Keratinocyte (primary cell): ENCODE measurements at regions not wholly inside any gene's neighbourhood (a gene's known extent, or its start where the extent isn't known, plus 50 kb on each side); places are given as distances from the start of the nearest gene placed in this dataset.

ENCODE experiments used
- DNase-seq: peaks from one replicate; pipeline ENCODE4 v3.0.0-alpha.2; 2011; ENCODE audit warnings: low read depth, missing footprints, low spot score
- FAIRE-seq: peaks from 2 replicates; lab custom pipeline; 2011; peaks lifted over from hg19 to GRCh38; lab: Jason Lieb, UNC
- H2AFZ ChIP-seq: 2 replicates; pipeline ENCODE4 v1.6.0; 2012; ENCODE audit warnings: low read length, control low read depth, inconsistent platforms; ENCODE audit not compliant: control insufficient read depth
- H3K27ac ChIP-seq: 2 replicates; pipeline ENCODE4 v1.5.1; 2011; ENCODE audit warnings: low read length; ENCODE audit not compliant: control insufficient read depth, insufficient read depth
- H3K27me3 ChIP-seq: 3 replicates; pipeline ENCODE4 v1.6.0; 2011; ENCODE audit warnings: low read length; ENCODE audit not compliant: control insufficient read depth, insufficient read depth; ENCODE audit errors: extremely low read depth
- H3K36me3 ChIP-seq, 2 experiments: 2 replicates in 1 of 2; 3 replicates in 1 of 2; pipeline ENCODE4 v1.5.1; 2011; ENCODE audit warnings: low read length in 2 of 2, mild to moderate bottlenecking in 1 of 2; ENCODE audit not compliant: control insufficient read depth in 2 of 2, insufficient read depth in 2 of 2; ENCODE audit errors: extremely low read depth in 1 of 2
- H3K4me1 ChIP-seq: 3 replicates; pipeline ENCODE4 v1.5.1; 2011; ENCODE audit warnings: low read length; ENCODE audit not compliant: control insufficient read depth, insufficient read depth; ENCODE audit errors: extremely low read depth
- H3K4me2 ChIP-seq: 3 replicates; pipeline ENCODE4 v1.6.0; 2011; ENCODE audit warnings: low read depth, low read length; ENCODE audit not compliant: control insufficient read depth, insufficient read depth; ENCODE audit errors: extremely low read depth
- H3K4me3 ChIP-seq, 3 experiments: fragments of 200-600 bp in 1 of 3; sonication (generic) in 1 of 3; 2 replicates in 2 of 3; 3 replicates in 1 of 3; pipeline ENCODE4 v1.5.1; 2011 to 2016; ENCODE audit warnings: low read length in 3 of 3, mild to moderate bottlenecking in 3 of 3, control low read depth in 2 of 3, inconsistent platforms in 1 of 3, low read depth in 1 of 3, mixed read lengths in 1 of 3, mixed run types in 1 of 3, moderate library complexity in 1 of 3; ENCODE audit not compliant: control insufficient read depth in 2 of 3, insufficient read depth in 2 of 3; ENCODE audit errors: extremely low read depth in 1 of 3
- H3K79me2 ChIP-seq: 2 replicates; pipeline ENCODE4 v1.6.0; 2012; ENCODE audit warnings: low read length; ENCODE audit not compliant: control insufficient read depth, insufficient read depth
- H3K9ac ChIP-seq: 3 replicates; pipeline ENCODE4 v1.6.0; 2011; ENCODE audit warnings: low read length; ENCODE audit not compliant: control insufficient read depth, insufficient read depth; ENCODE audit errors: extremely low read depth
- H3K9me1 ChIP-seq: 3 replicates; pipeline ENCODE4 v1.6.0; 2011; ENCODE audit warnings: low read length; ENCODE audit not compliant: control insufficient read depth, insufficient read depth; ENCODE audit errors: extremely low read depth
- H3K9me3 ChIP-seq: 2 replicates; pipeline ENCODE4 v1.5.1; 2012; ENCODE audit warnings: low read depth, low read length; ENCODE audit not compliant: control insufficient read depth
- H4K20me1 ChIP-seq: 3 replicates; pipeline ENCODE4 v1.6.0; 2011; ENCODE audit warnings: low read length; ENCODE audit not compliant: control insufficient read depth, insufficient read depth; ENCODE audit errors: extremely low read depth
- CTCF ChIP-seq, 3 experiments: IDR thresholded peaks in 1 of 3; conservative IDR thresholded peaks in 1 of 3; optimal IDR thresholded peaks in 1 of 3; 2 replicates in 2 of 3; 3 replicates in 1 of 3; pipeline versions ENCODE3 to v1.5.1; 2011; ENCODE audit warnings: low read length in 3 of 3, mild to moderate bottlenecking in 3 of 3, moderate library complexity in 2 of 3, control low read depth in 1 of 3, inconsistent platforms in 1 of 3; ENCODE audit not compliant: insufficient read depth in 2 of 3; ENCODE audit errors: extremely low read depth in 1 of 3
- EZH2 ChIP-seq: IDR thresholded peaks from one replicate; pipeline ENCODE4 v1.6.1; 2012; ENCODE audit warnings: inconsistent platforms, mild to moderate bottlenecking, low read length, moderate library complexity
- dilution Hi-C: fragments of 300-500 bp; cut with MboI; formaldehyde crosslinking; loops from one replicate; pipeline ENCODE4 v1.7.0; 2020; ENCODE audit warnings: low sequenced_read_pairs; ENCODE audit not compliant: extremely low pct_ligation_motif_present

- Histone ChIP-seq H3K9me3 (no peaks in the 10 kb centered on the region), H3K4me2 (no peak overlapping the region), H2AFZ (no peak overlapping the region), H4K20me1 (no peaks in the 10 kb centered on the region), H3K9ac (no peak overlapping the region), H3K27ac (no peak overlapping the region), H3K4me1 (no peaks in the 10 kb centered on the region), H3K27me3 (no peaks in the 10 kb centered on the region), H3K79me2 (no peaks in the 10 kb centered on the region), H3K4me3 (no peak overlapping the region), H3K36me3 (no peaks in the 10 kb centered on the region), H3K9me1 (no peaks in the 10 kb centered on the region)
- DNase-seq (no peak), FAIRE-seq (no peak)
- TF ChIP-seq EZH2, result no peak
- no peak for TF ChIP-seq CTCF (optimal IDR thresholded peaks at IDR 0.05 in 1 of 3, IDR thresholded peaks at IDR 0.05 in 1 of 3, conservative IDR thresholded peaks at IDR 0.05 in 1 of 3; ENCODE audit: extremely low read depth in 1 of 3, insufficient read depth in 2 of 3, low read length in 3 of 3)
- dilution Hi-C loops, result no loop called here
Measured at GRCh38 chr12:93957168-93957567, 191.2 kb upstream of the PLXNC1 start.

DNA sequence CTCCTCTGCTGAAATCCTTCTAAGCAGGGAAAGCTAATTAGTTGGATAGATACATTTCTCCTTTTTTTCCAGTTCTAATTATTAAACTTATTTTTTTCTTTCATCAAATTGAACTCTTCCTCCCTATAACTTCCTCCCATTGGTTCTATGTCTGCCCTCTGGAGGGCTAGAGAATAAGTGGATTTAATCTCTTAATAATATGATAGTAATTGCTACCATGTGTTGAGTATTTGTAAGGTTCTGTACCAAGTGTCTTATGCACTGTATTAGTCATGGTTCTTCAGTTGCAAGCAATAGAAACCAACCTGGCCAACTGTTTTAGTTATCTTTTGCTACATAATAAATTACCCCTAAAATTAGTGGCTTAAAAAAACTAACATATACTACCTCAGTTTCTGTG is 190.5 kb upstream of the PLXNC1 start:
- no peak overlapping the region for H2AFZ ChIP-seq
- no peak for TF ChIP-seq CTCF (optimal IDR thresholded peaks at IDR 0.05 in 1 of 3, IDR thresholded peaks at IDR 0.05 in 1 of 3, conservative IDR thresholded peaks at IDR 0.05 in 1 of 3; ENCODE audit: extremely low read depth in 1 of 3, insufficient read depth in 2 of 3, low read length in 3 of 3)
- DNase-seq (no peak), FAIRE-seq (no peak)
- H3K4me1 ChIP-seq, result no peaks in the 10 kb centered on the region
- no peaks in the 10 kb centered on the region for H3K36me3 ChIP-seq
- no peak overlapping the region for H3K4me2 ChIP-seq
- no peaks in the 10 kb centered on the region for H3K27me3 ChIP-seq
- H3K9me3 ChIP-seq, result no peaks in the 10 kb centered on the region
- H4K20me1 ChIP-seq, result no peaks in the 10 kb centered on the region
- no peak overlapping the region for H3K27ac ChIP-seq
- dilution Hi-C loops, result no loop called here
- no peak overlapping the region for H3K4me3 ChIP-seq
- H3K79me2 ChIP-seq, result no peaks in the 10 kb centered on the region
- H3K9me1 ChIP-seq, result no peaks in the 10 kb centered on the region
- H3K9ac ChIP-seq, result no peak overlapping the region
